DMS153 treated with DMSO at 0.1 percent for 48 hours (cell line): ENCODE measurements at regions not wholly inside any gene's neighbourhood (a gene's known extent, or its start where the extent isn't known, plus 50 kb on each side); places are given as distances from the start of the nearest gene placed in this dataset.

Experiments used
- DNase-seq: peaks from one replicate; lab custom pipeline; 2025; ENCODE audit not compliant: unreplicated experiment; lab: John Stamatoyannopoulos, UW

DNA sequence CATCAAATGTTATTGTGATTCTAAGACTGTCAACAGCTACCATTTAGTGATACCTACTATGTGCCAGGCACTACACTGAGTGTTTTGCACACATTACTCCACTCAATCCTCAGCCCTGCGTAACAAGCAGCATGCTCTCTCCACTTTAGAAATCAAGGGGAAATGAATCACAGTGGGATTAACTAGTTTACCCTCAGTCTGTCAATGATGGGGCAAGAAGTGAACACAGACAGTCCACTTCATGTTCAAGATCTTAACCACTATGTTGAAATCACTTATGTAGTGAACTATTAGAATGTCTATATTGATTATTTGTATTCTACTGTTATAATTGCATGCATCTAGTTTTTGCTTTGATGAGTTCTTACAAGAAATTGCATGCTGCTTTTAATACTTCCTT, 165.3 kb downstream of the LTN1 start:
- no peak for DNase-seq

DNA sequence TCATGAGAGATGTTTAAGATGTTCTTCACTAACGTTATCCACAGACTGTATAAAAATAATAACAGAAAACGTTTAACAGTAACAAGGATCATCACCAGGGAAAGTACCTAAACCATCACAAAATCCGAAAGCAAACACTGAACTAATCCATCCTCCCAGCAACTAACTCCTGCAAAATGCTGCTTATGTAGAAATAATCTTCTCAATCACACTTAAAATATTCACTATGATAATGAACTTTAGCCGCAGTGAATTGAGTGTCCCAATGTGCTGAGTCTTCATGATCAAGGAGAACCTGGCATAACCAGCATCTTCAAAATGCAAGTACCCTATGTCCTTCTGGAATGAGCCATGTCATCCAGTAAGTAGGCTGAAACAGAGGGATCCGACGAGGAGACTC, 166.1 kb downstream of the LTN1 start:
- no peak for DNase-seq

DNA sequence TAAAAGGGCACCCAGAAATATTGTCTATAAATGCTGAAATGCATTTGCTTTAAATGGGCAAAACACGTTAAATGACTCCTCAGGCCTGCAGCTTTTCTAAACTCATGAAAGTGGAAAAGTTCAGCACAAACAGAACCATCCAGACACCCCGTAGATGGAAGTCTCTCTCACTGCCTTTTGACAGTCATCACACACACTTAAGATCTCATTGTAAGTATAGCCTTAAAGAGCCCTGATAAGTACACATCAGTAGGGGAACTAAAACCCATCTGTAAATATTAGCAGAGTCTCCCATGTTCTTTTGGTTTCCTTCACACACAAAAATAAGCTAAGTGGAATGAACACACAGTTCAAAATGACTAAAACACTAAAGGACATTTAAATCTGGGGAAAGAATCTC, 166.7 kb downstream of the LTN1 start:
- DNase-seq = no peak

DNA sequence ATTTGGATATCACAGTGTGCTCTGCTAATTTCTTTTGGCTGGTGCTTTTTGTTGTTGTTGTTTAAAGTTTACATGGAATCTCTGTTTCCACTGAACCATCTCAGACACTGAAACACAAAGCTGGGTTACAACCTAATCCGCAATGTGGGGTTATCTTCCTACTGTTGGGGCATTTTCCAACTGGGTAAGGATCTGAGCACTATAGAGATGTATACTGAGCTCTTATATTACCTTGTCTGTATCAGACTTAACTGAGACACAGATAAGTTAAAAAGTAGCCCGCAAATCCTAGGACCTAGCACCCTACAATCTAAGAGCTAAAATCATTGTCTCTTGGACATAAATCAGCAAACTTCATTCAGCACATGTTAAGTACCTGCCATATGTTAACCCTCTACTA, 169.2 kb downstream of the LTN1 start:
- DNase-seq = no peak

DNA sequence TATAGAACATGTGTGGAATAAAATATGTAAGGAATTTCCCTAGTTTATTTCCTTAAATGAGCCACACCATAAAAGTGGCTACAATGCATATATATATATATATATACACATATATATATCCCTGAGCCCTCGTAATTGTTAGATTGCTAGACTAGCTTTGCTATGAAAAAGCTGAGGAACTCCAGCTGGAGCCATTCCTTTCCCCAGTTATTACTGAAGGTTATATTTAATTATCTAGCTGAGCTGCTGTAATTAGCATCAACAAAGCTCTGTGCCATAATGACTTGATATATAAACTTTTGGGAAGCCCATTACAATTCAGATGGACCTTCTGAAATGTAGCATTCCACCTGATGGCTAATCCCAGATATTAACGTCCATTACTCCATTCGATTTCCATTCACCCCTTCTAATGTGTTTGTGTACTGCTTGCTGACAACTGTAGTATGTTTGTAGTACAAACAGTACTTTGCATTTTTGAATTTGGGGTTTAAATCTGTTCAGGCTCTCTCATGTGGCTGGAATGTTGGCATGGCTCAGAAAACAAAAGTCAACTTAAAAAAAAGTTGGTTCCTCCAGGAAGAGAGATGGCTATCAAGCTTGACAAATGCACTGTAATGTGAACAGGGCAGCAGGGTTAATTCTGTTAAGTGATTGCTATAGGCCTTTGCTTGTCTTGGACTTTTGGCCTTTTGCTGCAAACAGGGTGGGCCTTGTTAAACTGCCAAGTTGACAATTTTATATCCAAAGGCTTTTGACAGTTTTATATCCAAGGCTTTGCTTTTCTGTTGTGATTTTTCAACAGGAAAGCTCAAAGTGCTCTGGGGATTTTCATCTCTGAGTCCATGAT, 170.0 kb downstream of the LTN1 start:
- no peak for DNase-seq

DNA sequence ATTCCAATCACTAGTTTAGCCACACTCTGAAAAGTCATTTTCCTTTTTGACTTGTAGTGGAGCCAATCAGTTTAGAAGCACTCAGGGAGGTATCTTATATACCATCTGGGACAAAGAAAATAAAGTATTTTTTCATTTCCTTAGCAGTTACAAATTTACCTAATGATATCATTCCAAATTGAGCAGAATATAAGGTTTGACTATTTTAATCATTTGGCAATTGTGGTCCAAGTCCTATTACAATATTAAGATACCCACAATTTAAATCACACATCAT, 170.6 kb downstream of the LTN1 start:
- DNase-seq = no peak

DNA sequence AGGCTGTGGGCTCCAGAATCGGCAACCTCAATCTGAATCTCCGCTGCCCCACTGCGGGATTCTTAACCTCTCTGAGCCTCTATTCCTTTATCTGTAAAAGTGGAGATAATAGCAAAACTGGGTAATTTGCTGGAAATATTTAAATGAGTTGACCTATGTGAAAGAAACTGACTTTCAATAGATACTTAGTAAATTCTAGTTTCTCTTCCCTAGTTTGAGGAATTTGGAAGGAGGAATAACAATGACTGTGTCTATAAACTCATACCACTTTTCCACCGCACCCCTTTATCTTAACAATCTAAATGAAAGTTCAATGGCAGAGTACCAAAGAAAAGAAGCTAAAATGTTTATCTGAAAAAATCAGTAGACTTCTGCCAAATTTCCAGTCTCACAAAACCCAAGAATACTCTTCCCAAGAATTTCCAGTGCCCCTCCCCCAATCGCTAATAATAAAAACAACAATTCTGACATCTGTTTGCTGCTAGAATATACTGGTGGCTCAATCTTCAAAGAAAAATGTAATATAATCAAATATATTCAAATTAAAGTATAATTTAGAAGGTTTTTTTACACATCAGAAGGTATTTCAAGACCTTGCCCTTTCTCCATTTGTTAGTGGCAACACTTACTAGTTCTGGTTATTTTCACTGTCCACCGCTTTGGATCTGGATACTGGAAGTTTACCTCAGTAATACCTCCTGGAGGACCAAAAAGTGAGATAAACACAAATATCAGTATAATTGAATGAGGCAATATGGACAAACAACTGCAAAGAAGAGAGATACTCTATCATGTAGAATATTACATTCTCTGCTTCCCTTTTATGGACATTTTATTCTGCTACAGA, 171.2 kb downstream of the LTN1 start:
- DNase-seq = no peak

DNA sequence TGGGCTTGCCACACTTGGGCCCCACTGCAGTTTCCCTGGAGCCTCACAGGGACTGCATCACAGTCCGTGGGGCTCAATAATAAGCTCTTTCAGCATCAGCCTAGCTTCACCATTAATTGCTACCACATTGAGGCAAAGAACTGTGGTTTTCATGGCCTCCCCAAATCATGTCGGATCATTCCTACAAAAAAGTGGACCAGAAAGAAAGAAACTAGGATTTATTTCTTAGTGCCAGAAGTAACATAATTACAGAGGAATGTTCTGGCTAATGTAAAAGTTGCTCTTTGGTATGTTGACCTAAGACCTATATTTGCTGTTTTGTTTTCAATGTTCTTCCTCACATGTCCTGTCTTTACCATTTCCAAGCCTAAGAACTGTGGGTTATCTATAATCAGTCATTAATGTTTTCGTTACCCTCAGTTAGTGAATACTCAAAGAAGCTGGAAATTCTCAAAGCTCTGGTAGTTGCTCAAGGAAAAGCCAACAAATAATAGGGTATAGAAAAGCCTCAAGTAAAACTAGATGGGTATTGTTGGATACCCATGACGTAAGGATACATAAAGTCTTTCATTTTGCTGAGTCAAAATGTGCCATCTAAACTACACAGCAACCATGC, 173.9 kb downstream of the LTN1 start:
- DNase-seq = no peak

DNA sequence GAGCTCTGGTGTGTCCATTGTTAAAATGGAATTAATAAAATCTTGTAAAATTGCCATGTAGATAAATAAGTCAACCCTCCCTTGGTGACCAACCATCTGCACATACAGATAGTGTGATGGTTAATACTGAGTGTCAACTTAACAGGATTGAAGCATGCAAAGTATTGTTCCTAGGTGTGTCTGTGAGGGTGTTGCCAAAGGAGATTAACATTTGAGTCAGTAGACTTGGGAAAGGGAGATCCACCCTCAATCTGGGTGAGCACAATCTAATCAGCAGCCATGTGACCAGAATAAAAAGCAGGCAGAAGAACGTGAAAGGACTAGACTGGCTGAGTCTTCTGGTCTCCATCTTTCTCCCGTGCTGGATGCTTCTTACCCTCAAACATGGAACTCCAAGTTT, 174.8 kb downstream of the LTN1 start:
- no peak for DNase-seq

DNA sequence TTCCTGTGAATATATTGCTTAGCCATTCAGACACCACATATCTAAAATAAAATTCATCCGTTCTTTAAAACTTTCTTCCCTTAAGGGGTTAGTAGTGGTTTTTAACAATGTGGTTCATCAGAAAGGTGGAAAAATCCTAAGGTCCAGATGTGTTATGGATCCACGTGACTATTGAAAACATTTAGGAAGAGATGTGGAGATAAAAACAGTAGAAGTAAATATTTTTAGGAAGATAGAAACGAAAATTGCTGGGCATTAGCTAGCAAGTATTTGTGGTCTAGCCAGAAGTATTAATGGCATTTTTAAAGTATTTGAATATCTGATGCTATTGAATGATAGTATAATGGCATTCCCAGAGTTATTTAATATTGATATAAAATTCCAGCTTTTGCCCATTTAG, 180.8 kb downstream of the LTN1 start:
- DNase-seq = no peak

DNA sequence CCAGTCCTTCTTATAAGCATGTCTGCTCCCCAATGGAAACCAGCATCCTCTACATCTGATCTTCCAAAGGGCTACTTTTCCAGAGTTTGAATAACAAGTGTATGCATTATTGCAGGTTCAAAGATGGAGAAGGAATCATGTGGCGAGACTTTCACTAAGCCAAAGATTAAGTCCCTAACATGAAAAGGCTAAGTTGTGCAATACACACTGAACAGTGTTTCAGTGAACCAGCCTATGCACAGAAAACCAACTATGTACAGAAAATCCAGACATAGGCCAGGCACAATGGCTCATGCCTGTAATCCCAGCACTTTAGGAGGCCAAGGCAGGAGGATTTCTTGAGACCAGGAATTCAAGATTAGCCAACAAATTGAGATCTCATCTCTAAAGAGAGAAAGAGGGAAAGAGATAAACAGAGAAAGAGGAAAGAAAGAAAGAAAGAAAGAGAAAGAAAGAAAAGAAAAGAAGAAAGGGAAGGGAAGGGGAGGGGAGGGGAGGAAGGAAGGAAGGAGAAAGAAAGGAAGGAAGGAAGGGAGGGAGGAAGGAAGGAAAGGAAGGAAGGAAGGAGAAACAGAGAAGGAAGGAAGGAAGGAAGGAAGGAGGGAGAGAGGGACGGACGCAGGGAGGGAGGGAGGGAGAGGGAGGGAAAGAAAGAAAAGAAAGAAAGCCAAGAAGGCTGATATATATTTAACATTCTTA, 181.7 kb downstream of the LTN1 start:
- no peak for DNase-seq

DNA sequence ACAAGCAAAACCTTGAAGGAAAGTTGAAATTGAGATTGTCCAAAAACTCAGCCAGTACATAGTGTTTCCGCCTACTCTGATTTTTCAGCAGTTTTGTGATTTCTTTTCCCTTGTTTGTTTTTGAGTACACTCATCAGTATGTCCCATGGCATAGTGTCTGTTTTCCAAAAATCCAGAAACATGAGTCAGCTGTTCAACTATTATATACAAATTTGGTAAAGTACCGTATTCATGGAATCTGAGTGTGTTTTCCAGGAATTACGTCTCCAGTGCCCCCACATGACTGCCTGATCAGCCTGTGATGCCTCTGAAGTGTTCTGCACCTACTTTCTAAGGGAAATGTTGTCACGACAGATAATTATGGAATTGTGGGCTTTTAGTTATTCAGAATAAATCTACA, 186.8 kb downstream of the LTN1 start:
- no peak for DNase-seq

DNA sequence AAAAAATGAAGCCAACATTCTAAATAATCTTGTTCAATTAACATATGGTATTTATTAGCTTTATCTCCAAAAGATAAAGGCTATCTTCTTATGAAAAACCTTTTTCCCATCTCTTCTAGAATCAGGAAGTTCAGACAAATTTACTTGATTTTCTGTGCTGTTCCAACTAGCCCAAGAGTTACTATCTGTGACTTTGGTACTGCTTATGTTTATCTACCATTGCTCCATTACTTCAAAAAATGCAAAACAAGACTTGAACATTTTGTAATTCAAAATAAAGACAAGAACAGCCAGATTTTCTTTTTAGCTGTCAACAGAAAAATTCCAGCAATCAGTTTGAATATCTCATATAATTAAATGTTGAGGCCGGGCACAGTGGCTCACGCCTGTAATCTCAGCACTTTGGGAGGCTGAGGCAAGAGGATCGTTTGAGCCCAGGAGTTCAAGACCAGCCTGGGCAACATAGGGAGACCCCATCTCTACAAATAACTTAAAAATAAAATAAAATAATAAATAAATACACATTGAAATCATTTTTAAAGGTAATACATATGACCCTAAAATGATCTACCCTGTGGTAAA, 188.5 kb downstream of the LTN1 start:
- DNase-seq = no peak

DNA sequence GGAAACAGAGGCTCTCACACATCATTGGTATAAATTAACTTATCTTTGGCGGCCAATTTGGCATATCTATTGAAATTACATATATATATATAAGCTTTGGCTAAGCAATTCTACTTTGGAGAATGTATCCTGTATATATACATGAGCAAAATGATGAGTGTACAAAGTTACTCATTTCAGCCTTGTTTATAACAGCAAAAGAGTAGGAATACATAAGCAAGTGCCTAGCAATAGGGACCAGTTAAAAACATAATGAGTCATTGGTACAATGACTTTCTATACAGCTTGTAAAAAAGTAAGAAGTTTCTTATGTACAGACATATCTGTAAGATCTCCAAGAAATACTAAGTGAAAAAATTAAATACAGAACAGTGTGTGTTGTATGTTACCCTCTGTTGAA, 190.8 kb downstream of the LTN1 start:
- no peak for DNase-seq

DNA sequence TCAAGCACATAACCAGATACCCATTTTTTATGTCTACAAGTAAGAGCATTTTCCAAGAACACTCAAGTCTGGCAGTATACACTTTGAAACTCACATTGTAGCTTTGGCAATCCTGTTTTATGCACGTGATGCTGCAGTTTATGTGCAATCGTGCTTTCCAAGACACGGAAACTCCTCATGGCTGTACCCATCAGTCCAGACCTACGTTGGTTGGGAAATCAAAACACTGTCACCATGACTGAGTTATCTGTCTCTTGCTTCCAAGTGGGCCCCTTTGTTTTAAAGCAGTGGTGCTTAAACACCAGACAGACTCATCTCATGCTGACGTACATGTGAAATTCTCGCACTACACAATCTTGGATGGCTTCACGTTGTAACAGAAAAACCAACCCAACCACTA, 192.8 kb downstream of the LTN1 start:
- DNase-seq = no peak

DNA sequence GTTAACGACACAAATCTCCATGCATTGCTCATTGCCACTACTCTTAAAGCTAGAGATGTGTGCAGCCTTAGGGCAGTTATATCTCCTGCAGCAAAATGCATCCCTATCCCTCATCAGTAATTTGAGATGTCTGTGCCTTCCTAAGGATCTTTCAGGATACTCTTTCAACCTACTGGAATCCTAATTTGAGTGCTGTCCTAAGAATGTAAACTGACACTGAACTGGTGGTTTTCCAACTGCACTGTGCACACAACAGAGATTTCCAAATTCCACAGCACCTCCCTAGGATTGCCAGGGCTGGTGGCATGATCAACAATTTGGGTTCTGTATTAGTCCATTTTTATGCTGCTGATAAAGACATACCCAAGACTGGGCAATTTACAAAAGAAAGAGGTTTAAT, 193.9 kb downstream of the LTN1 start:
- no peak for DNase-seq

DNA sequence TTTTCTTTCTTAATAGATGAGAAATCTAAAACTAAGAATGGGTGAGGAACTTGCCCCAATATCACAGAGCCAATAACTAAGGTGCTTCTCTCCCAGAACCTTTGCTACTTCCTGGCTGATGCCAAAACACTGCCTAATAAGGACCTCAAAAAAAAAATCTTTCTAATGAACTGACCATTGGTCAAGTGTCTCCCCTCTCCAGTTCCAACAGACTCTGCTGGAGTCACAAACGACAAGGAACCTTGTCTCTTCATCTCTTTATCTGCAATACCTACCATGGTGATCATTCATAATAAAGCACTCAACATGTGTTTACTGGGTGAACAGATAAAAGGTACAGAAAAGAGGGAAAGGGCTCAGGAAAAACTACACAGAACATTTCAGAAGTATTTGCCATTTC, 197.4 kb downstream of the LTN1 start:
- DNase-seq = no peak

DNA sequence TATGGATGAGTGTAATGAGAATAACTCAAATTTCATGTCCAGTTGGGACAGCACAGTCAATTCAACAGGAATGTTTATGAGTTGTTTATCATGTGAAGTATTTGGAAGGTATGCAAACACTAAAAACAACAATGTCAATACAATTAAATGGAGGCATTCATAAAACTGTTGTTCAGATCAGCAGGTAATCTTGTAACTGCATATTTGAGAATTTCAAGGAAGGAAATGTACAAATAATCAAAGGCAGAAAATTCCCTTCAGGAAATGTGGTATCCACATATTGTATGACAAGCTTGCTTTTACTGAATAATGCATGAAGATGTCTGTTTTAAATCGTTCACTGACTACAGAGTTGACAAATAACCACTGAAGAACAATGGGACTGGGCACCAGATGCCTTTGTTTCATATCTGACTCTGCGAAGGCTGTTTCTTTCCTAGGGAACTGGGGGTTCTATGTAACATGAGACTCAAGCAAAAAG, 198.3 kb downstream of the LTN1 start:
- DNase-seq = no peak

DNA sequence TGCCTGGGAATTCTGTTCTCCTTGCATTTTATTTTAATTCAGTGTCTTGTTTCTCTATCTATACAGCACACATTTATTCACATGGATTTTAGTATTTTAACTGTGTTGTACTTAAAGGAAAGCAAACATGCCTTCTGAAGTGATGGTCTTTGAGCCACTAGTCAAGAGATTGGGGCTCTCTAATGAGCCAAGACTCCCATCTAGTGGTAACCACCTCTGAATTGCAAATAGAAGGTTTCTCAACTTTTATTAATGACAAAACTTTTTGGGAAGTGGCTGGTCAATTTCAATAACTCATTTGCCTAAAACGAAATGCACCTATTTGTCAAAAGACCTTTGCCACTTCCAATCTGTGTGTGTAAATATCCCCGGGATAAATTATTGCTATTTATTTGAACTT, 199.6 kb downstream of the LTN1 start:
- DNase-seq = no peak

DNA sequence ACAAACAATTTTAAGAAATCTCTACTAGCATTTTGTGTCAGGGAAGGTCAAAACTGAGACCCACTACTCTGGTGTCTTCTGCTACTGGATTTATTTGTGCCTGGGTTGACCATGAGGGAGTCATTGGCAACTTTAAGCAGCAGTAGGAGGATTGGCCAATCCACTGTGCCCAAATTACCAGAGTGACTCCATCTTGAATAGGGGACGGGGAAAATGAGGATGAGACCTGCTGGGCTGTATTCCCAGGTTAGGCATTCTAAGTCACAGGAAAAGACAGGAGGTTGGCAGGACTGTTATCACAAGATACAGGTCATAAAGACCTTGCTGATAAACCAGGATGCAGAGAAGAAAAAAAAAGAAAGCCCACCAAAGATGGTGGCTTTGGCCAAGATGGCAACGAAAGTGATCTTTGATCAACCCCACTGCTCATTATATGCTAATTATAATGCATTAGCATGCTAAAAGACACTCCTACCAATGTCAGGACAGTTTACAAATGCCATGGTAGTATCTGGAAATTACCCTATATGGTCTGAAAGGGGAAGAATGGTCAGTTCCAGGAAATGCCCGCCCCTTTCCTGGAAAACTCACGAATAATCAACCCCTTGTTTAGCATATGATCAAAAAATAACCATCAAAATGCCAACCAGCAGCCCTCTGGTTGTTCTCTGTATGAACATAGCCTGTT, 200.9 kb downstream of the LTN1 start:
- DNase-seq = no peak

DNA sequence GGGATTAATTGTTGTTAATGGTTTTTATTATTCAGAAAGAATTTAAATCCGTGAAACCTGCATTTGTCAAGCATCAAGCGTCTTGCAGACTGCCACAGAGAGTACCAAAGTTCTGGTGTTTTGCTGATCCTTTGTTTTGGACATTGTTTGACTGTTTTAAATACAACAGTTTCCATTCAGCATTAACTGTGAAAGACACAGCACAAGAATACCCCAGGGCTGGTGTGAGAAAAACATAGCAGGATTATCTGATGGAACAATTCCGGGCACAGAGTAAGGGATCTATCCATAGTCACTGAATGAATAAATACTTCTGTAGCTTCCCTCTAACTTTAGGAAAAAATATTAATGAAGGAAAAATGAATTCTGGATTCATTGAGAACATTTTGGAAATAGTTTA, 202.3 kb downstream of the LTN1 start:
- no peak for DNase-seq
